ENCODE measurements at regions not wholly inside any gene's neighbourhood (a gene's known extent, or its start where the extent isn't known, plus 50 kb on each side); places are given as distances from the start of the nearest gene placed in this dataset.

- TF ChIP-seq CTCF (IDR thresholded peaks at IDR 0.05): no peak
- no peaks in the 10 kb centered on the region for H3K9me3 ChIP-seq
- DNase-seq: no peak
- no peak overlapping the region for H3K4me3 ChIP-seq
- no peaks in the 10 kb centered on the region for H3K36me3 ChIP-seq (ENCODE audit: low read depth)
- no peaks in the 10 kb centered on the region for H3K4me1 ChIP-seq (ENCODE audit: low read depth)
- intact Hi-C loops (cut with DNase I, micrococcal nuclease): no loop called here
- no peak for ATAC-seq
These were observed 304.9 kb downstream of the TLE3 start for GRCh38 chr15:69792823-69793222.

GRCh38 chr15:69793431-69793780 lies 304.3 kb downstream of the TLE3 start:
- H3K4me1 ChIP-seq (ENCODE audit: low read depth): no peaks in the 10 kb centered on the region
- no peaks in the 10 kb centered on the region for H3K36me3 ChIP-seq (ENCODE audit: low read depth)
- H3K4me3 ChIP-seq: no peak overlapping the region
- TF ChIP-seq CTCF (IDR thresholded peaks at IDR 0.05): no peak
- no peak for ATAC-seq
- DNase-seq: no peak
- H3K9me3 ChIP-seq: no peaks in the 10 kb centered on the region
- intact Hi-C loops (cut with DNase I, micrococcal nuclease): no loop called here

- intact Hi-C loops (cut with DNase I, micrococcal nuclease): no loop called here
- DNase-seq (no peak), ATAC-seq (no peak)
These were observed 303.8 kb downstream of the TLE3 start for GRCh38 chr15:69793781-69794451.

GRCh38 chr15:69794645-69795469 lies 302.9 kb downstream of the TLE3 start:
- DNase-seq (no peak), ATAC-seq (no peak)
- no peak for TF ChIP-seq CTCF (IDR thresholded peaks at IDR 0.05)
- intact Hi-C loops (cut with DNase I, micrococcal nuclease): no loop called here
- no peaks in the 10 kb centered on the region for H3K4me1 ChIP-seq (ENCODE audit: low read depth)
- no peak overlapping the region for H3K4me3 ChIP-seq
- no peaks in the 10 kb centered on the region for H3K9me3 ChIP-seq
- H3K36me3 ChIP-seq (ENCODE audit: low read depth): no peaks in the 10 kb centered on the region

More at GRCh38 chr15:69793781-69794451, 303.8 kb downstream of the TLE3 start:
- TF ChIP-seq CTCF (IDR thresholded peaks at IDR 0.05): no peak
- no peaks in the 10 kb centered on the region for H3K36me3 ChIP-seq (ENCODE audit: low read depth)
- H3K4me1 ChIP-seq (ENCODE audit: low read depth): no peaks in the 10 kb centered on the region
- no peaks in the 10 kb centered on the region for H3K9me3 ChIP-seq
- no peak overlapping the region for H3K4me3 ChIP-seq

- Histone ChIP-seq H3K4me1 (ENCODE audit: low read depth) (no peaks in the 10 kb centered on the region), H3K36me3 (ENCODE audit: low read depth) (no peaks in the 10 kb centered on the region), H3K9me3 (no peaks in the 10 kb centered on the region), H3K4me3 (no peak overlapping the region)
- TF ChIP-seq CTCF (IDR thresholded peaks at IDR 0.05): no peak
- no peak for ATAC-seq
- no peak for DNase-seq
- intact Hi-C loops (cut with DNase I, micrococcal nuclease): no loop called here
These were observed 302.1 kb downstream of the TLE3 start for GRCh38 chr15:69795601-69796000.

Data from mucosa of descending colon (tissue), 3 donors.